GM12873 (cell line): ENCODE measurements at regions not wholly inside any gene's neighbourhood (a gene's known extent, or its start where the extent isn't known, plus 50 kb on each side); places are given as distances from the start of the nearest gene placed in this dataset.

ENCODE experiments used
- TF ChIP-seq, protein P1 (sequence below): IDR thresholded peaks from 2 replicates; pipeline ENCODE4 v1.5.1; 2012; ENCODE audit warnings: low read depth, mild to moderate bottlenecking, moderate library complexity, low read length, control low read depth; ENCODE audit not compliant: insufficient read depth; ENCODE audit errors: missing control alignments

DNA sequence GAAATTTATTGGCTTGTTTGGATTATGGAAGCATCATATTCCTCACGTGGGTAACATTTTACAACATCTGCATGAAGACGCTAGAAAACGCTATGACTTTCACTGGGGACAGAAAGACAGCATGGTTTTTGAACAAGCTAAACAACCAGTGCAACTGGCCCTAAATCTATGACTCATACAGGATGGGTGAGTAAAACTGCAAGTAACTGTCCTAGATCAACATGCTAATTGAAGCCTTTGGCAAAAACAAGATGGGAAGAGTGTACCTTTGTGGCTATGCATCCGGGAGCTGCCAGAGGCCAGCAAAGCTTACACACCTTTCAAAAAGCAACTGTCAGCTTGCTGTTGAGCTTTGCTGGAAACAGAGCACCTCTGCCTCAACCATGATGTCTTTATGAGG is 1096.0 kb upstream of the DDX18 start:
- TF ChIP-seq, protein P1, sequence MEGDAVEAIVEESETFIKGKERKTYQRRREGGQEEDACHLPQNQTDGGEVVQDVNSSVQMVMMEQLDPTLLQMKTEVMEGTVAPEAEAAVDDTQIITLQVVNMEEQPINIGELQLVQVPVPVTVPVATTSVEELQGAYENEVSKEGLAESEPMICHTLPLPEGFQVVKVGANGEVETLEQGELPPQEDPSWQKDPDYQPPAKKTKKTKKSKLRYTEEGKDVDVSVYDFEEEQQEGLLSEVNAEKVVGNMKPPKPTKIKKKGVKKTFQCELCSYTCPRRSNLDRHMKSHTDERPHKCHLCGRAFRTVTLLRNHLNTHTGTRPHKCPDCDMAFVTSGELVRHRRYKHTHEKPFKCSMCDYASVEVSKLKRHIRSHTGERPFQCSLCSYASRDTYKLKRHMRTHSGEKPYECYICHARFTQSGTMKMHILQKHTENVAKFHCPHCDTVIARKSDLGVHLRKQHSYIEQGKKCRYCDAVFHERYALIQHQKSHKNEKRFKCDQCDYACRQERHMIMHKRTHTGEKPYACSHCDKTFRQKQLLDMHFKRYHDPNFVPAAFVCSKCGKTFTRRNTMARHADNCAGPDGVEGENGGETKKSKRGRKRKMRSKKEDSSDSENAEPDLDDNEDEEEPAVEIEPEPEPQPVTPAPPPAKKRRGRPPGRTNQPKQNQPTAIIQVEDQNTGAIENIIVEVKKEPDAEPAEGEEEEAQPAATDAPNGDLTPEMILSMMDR: no peak

DNA sequence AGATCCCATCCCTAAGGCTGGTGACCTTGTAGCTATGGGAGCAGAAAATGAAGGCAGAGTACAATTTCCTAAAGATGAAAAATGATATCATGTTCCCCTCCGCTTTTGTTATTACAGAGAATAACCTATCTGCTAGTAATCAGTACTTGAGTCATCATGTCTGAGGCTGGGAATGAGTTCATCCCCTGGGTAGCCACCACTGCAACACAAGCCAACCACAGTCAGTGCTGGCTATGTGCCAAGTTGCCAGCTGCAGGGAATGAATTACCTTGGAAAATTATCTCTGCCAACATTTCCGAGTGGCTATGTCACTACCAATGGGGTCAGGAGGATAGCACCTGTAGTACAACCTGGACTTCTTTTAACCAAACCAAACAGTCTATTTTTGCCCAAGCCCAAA is 1094.7 kb upstream of the DDX18 start:
- TF ChIP-seq, protein P1: no peak

DNA sequence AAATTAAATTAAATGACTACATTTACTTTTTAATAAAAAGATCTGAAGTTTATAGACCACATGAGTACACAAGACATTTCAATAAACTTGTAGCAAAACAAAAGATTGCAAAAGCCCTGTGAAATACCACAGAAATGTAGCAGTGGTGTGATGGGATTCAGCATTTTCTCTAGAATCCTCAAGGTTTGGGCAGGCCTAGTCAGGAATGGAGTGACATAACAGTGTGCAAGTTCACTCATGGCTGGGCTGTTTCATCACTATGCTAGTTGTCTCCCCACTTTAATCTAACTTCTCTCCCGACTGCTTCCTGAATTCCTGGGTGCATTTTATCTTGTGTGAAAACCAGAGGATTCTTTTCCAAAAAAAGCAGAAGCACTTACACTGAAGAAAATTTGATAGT is 1089.9 kb upstream of the DDX18 start:
- TF ChIP-seq, protein P1: no peak

DNA sequence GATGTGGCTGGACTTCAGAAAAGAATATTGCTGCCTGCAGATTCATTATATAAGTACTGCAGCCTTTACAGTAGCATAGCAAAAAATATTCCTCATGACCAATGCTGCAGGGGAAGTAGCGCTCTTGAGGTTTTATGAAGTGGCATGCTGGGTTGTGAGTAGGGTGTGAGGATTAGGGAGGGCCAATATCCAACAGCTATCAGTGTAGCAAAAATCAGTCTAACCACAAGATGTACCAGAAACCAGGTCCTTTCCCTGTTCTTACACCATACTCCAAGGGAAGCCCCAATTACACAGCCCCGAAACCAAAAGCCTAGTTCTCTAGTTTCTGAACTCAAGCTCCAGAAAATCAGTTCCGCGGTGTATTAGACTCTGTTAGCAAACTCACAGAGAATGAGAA is 1082.2 kb upstream of the DDX18 start:
- TF ChIP-seq, protein P1: no peak

DNA sequence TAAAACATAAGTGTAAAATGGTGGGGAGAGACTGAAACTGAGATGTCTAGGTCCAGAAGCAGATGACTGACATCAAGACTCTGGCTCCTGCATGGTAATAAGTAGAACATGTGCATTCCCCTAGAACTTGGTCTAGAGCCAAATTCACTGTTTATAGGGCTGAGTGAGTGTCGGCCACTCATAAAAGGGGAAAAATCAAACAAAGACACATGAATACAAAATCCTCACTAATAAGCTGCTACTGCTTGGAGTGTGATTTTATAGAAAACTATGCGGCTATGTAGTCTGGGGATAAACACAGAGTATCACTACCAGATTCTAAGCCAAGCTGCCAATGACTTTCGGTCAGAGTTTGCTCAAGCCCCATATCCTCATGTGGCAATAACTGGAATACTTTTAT is 1080.8 kb upstream of the DDX18 start:
- TF ChIP-seq, protein P1: no peak

DNA sequence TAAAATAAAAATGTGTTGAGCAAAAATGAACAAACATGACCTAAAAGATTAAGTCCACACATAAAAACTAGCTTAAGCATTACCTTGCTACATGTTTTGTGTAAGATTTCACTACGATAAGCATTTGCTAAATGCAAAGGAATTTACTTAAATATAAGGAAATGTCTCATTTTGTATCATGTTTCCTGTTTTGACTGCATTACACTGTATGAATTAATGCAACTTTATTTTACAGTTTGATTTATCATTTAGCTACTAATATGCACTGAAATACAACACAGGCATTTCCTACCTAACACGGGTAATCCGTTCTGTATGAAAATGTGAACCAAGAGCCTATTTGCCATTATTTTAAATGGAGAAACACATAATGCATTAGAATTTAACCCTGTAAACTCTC is 1076.5 kb upstream of the DDX18 start:
- TF ChIP-seq, protein P1: no peak

DNA sequence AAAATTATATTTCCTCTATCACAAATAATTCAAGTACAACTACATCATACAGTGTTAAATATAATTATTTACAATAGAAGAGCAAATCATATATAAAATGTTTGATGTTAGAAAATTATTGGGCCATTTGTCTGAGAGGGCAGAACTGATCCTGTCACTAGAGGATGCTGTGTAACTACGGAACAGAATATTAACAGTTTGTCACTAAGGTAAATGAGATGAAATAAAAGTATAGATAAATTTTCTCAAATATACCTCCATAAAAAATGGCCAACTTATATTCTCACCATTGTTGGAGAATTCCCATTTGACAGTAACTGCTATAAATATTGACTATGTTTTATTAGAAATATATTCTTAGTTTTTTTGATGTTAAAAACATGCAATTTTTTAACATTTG is 1067.4 kb upstream of the DDX18 start:
- TF ChIP-seq, protein P1: no peak

DNA sequence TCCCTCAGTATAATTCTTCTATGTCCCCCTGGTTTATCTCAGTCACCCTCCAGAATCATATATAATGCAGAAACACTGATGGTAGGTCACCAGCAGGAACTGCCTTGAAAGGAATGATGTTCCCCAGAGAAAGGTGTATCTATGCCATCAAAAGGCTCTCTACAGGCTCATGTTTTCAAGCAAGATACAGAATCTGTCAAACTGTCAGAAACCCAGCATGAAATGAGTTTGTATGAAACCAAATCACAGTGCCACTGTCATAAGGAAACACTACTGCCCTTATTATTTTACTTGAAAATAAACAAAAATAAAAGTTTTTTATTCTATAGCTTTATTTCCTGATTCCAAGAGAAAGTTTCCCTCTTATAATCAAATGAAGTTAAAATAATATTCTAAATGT is 1064.5 kb upstream of the DDX18 start:
- TF ChIP-seq, protein P1: no peak
